GM12878 (cell line): ENCODE measurements at regions not wholly inside any gene's neighbourhood (a gene's known extent, or its start where the extent isn't known, plus 50 kb on each side); places are given as distances from the start of the nearest gene placed in this dataset.

Source experiments
- ATAC-seq: fragments of 200-7000 bp; cut with Tn5 transposase; 3 replicates; pipeline ENCODE4 v1.9.1; 2020; ENCODE audit warnings: mild to moderate bottlenecking, moderate library complexity
- BruUV-seq: library from RNA; stranded (reverse); fragments of 400-500 nt; replicated peaks from 2 replicates; lab custom pipeline; 2021; lab: Mats Ljungman, UMichigan
- CTCF ChIA-PET: fragments of 300-600 bp; sonication (Branson Sonifier 250); formaldehyde crosslinking; extraction: SDS; loops from one replicate; lab custom pipeline; 2021; ENCODE audit warnings: inconsistent platforms; lab: Yijun Ruan, JAX
- POLR2A ChIA-PET: fragments of 350-600 bp; formaldehyde crosslinking; extraction: SDS; loops from one replicate; lab custom pipeline; 2021; ENCODE audit warnings: inconsistent platforms; lab: Charles Lee
- RAD21 ChIA-PET: fragments of 300-600 bp; sonication (Branson Sonifier 250); formaldehyde crosslinking; loops from one replicate; lab custom pipeline; 2023; ENCODE audit warnings: antibody characterized with exemption; ENCODE audit not compliant: unreplicated experiment; lab: Charles Lee
- SMC1A ChIA-PET: fragments of 300-600 bp; sonication (Branson Sonifier 250); formaldehyde crosslinking; loops from one replicate; lab custom pipeline; 2023; ENCODE audit not compliant: unreplicated experiment, uncharacterized antibody; lab: Charles Lee
- DNase-seq: peaks from one replicate; pipeline ENCODE4 v3.0.0-alpha.2; 2011; ENCODE audit warnings: low read depth, low spot score
- FAIRE-seq: peaks from 3 replicates; lab custom pipeline; 2011; peaks lifted over from hg19 to GRCh38; lab: Jason Lieb, UNC
- H2AFZ ChIP-seq: 2 replicates; pipeline ENCODE4 v1.6.0; 2011; ENCODE audit warnings: low read depth, low read length, control low read depth; ENCODE audit not compliant: control insufficient read depth
- H3K27ac ChIP-seq: 2 replicates; pipeline ENCODE4 v1.5.1; 2011; ENCODE audit warnings: control low read depth; ENCODE audit not compliant: control insufficient read depth, insufficient read depth
- H3K27me3 ChIP-seq, 2 experiments: replicated peaks in 1 of 2; 2 replicates each; pipeline versions ENCODE4 v1.6.0 to v1.6.1; 2011; ENCODE audit warnings: low read length in 1 of 2; ENCODE audit not compliant: control insufficient read depth in 2 of 2, insufficient read depth in 2 of 2
- H3K36me3 ChIP-seq, 2 experiments: 2 replicates each; pipeline ENCODE4 v1.5.1; 2011; ENCODE audit warnings: low read length in 1 of 2; ENCODE audit not compliant: control insufficient read depth in 2 of 2, insufficient read depth in 2 of 2
- H3K4me1 ChIP-seq: 2 replicates; pipeline ENCODE4 v1.6.1; 2011; ENCODE audit warnings: mild to moderate bottlenecking, low read length, moderate library complexity, mixed read lengths; ENCODE audit not compliant: control insufficient read depth, insufficient read depth
- H3K4me2 ChIP-seq: 2 replicates; pipeline ENCODE4 v1.6.0; 2011; ENCODE audit warnings: control low read depth; ENCODE audit not compliant: control insufficient read depth, insufficient read depth
- H3K4me3 ChIP-seq: fragments of 200-600 bp; sonication (generic); 2 replicates; pipeline ENCODE4 v1.5.1; 2016
- H3K79me2 ChIP-seq: 2 replicates; pipeline ENCODE4 v1.6.0; 2011; ENCODE audit warnings: low read length; ENCODE audit not compliant: control insufficient read depth, insufficient read depth
- H3K9ac ChIP-seq: 2 replicates; pipeline ENCODE4 v1.8.0; 2011; ENCODE audit warnings: low read length, control low read depth, mixed read lengths; ENCODE audit not compliant: control insufficient read depth, insufficient read depth
- H3K9me3 ChIP-seq: replicated peaks from 3 replicates; pipeline ENCODE4 v1.5.1; 2011; ENCODE audit warnings: mild to moderate bottlenecking, low read length; ENCODE audit not compliant: control insufficient read depth, insufficient read depth
- H4K20me1 ChIP-seq: 2 replicates; pipeline ENCODE4 v1.6.0; 2011; ENCODE audit not compliant: control insufficient read depth, insufficient read depth
- BCLAF1 ChIP-seq: fragments of 450-650 bp; IDR thresholded peaks from 2 replicates; pipeline ENCODE4 v1.6.1; 2017; ENCODE audit warnings: antibody characterized with exemption, mild to moderate bottlenecking, moderate library complexity
- BHLHE40 ChIP-seq, 2 experiments: fragments of 450-650 bp in 1 of 2; IDR thresholded peaks; 2 replicates each; pipeline ENCODE4 v1.6.1; 2011 to 2017; ENCODE audit warnings: low read depth in 2 of 2, borderline replicate concordance in 1 of 2, improper control_type of control experiment in 1 of 2, low read length in 1 of 2, mild to moderate bottlenecking in 1 of 2
- EED ChIP-seq: sonication (generic); IDR thresholded peaks from 2 replicates; pipeline ENCODE4 v1.6.1; 2016; ENCODE audit warnings: antibody characterized with exemption, low read depth
- IRF5 ChIP-seq: fragments of 450-650 bp; IDR thresholded peaks from 2 replicates; pipeline ENCODE4 v1.6.1; 2017; ENCODE audit warnings: borderline replicate concordance
- JUNB ChIP-seq: IDR thresholded peaks from 2 replicates; pipeline ENCODE4 v1.6.1; 2016; ENCODE audit warnings: antibody characterized with exemption, mild to moderate bottlenecking
- NFXL1 ChIP-seq: fragments of 450-650 bp; IDR thresholded peaks from 2 replicates; pipeline ENCODE4 v1.6.1; 2017; ENCODE audit warnings: antibody characterized with exemption, mild to moderate bottlenecking, borderline replicate concordance
- NR2F1 ChIP-seq: fragments of 450-650 bp; conservative IDR thresholded peaks from 2 replicates; pipeline ENCODE4 v1.6.1; 2017; ENCODE audit warnings: mild to moderate bottlenecking
- POLR2A ChIP-seq: IDR thresholded peaks from 2 replicates; pipeline ENCODE4 v1.6.1; 2011; ENCODE audit warnings: low read depth, mild to moderate bottlenecking, low read length
- PRDM15 ChIP-seq: fragments of 450-650 bp; formaldehyde crosslinking; IDR thresholded peaks from 2 replicates; pipeline ENCODE4 v1.4.0; 2020; ENCODE audit warnings: mild to moderate bottlenecking, moderate library complexity
- RBBP5 ChIP-seq: fragments of 200-600 bp; sonication (generic); conservative IDR thresholded peaks from 2 replicates; pipeline ENCODE4 v1.6.1; 2016
- SIX5 ChIP-seq: IDR thresholded peaks from 2 replicates; pipeline ENCODE4 v1.6.1; 2011; ENCODE audit warnings: mild to moderate bottlenecking, low read depth, low read length, moderate library complexity; ENCODE audit not compliant: severe bottlenecking
- SUPT20H ChIP-seq: IDR thresholded peaks from 2 replicates; pipeline ENCODE4 v1.6.1; 2011; ENCODE audit warnings: low read depth, mild to moderate bottlenecking, low read length, moderate library complexity, borderline replicate concordance; ENCODE audit not compliant: control insufficient read depth
- TARDBP ChIP-seq: IDR thresholded peaks from 2 replicates; pipeline ENCODE4 v1.6.1; 2016; ENCODE audit warnings: borderline replicate concordance
- ZNF384 ChIP-seq: IDR thresholded peaks from 2 replicates; pipeline ENCODE4 v1.6.1; 2012; ENCODE audit warnings: low read depth, mild to moderate bottlenecking, low read length, improper control_type of control experiment, borderline replicate concordance
- in situ Hi-C: fragments of 300-500 bp; cut with MboI; formaldehyde crosslinking; loops from 9 replicates; pipeline ENCODE4 v1.14.3; 2018; ENCODE audit warnings: mixed read lengths
- intact Hi-C: fragments of 100-400 bp; cut with micrococcal nuclease; formaldehyde crosslinking; loops from one replicate; pipeline ENCODE4 v1.14.2; 2022; ENCODE audit not compliant: unreplicated experiment

- Histone ChIP-seq H3K4me1 (no peaks in the 10 kb centered on the region), H3K36me3 (no peaks in the 10 kb centered on the region), H3K4me3 (no peak overlapping the region), H2AFZ (no peak overlapping the region), H4K20me1 (no peaks in the 10 kb centered on the region), H3K9me3 (no peaks in the 10 kb centered on the region)
- RAD21 ChIA-PET: no interaction called here
- intact Hi-C loops (no loop called here), in situ Hi-C loops (no loop called here)
- FAIRE-seq (no peak), DNase-seq (no peak)
- POLR2A ChIA-PET: no interaction called here
- SMC1A ChIA-PET: no interaction called here
- BruUV-seq: no TSS peak
- TF ChIP-seq EED: no peak
- no peak for TF ChIP-seq JUNB
- TF ChIP-seq IRF5: no peak
- no peak for TF ChIP-seq PRDM15 (CRISPR knock-in tag)
- no peak for TF ChIP-seq TARDBP
- TF ChIP-seq BHLHE40 (IDR thresholded peaks at IDR 0.05; ENCODE audit: borderline replicate concordance in 1 of 2, low read depth in 2 of 2, low read length in 1 of 2): no peak
- TF ChIP-seq NR2F1: no peak
- TF ChIP-seq SIX5: no peak
- TF ChIP-seq RBBP5: no peak
- no peak for TF ChIP-seq POLR2A
- TF ChIP-seq NFXL1: no peak
- TF ChIP-seq ZNF384: no peak
- TF ChIP-seq SUPT20H: no peak
- TF ChIP-seq BCLAF1: no peak
- TF ChIP-seq, all 136 proteins: peak for 0
- no peaks in the 10 kb centered on the region for H3K79me2 ChIP-seq
- no peak for ATAC-seq
- H3K9ac ChIP-seq: no peak overlapping the region
- H3K27me3 ChIP-seq: peaks cover 3 to 4% of the 10 kb centered on the region in 2 experiments; a peak in 3 of 4 replicates
- H3K4me2 ChIP-seq: no peak overlapping the region
- no peak overlapping the region for H3K27ac ChIP-seq
- CTCF ChIA-PET: no interaction called here
These were observed 352.8 kb downstream of the BUD13 start for GRCh38 chr11:116420030-116420429.
